T-helper 1 cell treated with Interleukin-12 subunit alpha and Interleukin-12 subunit beta and Interleukin-4 antibody, amounts not matched to agents 30 ng/mL and 1 ng/mL, for 36 hours (primary cell): ENCODE measurements at regions not wholly inside any gene's neighbourhood (a gene's known extent, or its start where the extent isn't known, plus 50 kb on each side); places are given as distances from the start of the nearest gene placed in this dataset.
"Not testable (repeated sequence)": the region's sequence is repeated elsewhere in the genome, so short reads cannot be mapped to it uniquely, and the experiment has no call there.

Source experiments
- intact Hi-C: fragments of 100-400 bp; cut with micrococcal nuclease; formaldehyde crosslinking; loops from one replicate; pipeline ENCODE4 v1.15.1; 2024

GRCh38 chr6:134791243-134791843, 158.6 kb downstream of the ALDH8A1 start:
- intact Hi-C loops = not testable (repeated sequence)

- intact Hi-C loops = no loop called here
Observed at GRCh38 chr6:134787261-134787877, 162.5 kb downstream of the ALDH8A1 start.

- intact Hi-C loops = no loop called here
Observed at GRCh38 chr6:134784336-134784735, 165.6 kb downstream of the ALDH8A1 start.

GRCh38 chr6:134778431-134778830, 171.5 kb downstream of the ALDH8A1 start:
- intact Hi-C loops = no loop called here

GRCh38 chr6:134774201-134774638, 175.7 kb downstream of the ALDH8A1 start:
- intact Hi-C loops = no loop called here

GRCh38 chr6:134772671-134773360, 177.1 kb downstream of the ALDH8A1 start:
- intact Hi-C loops = no loop called here

- intact Hi-C loops = no loop called here
Observed at GRCh38 chr6:134768931-134769330, 181.0 kb downstream of the ALDH8A1 start.

GRCh38 chr6:134766497-134766896, 183.4 kb downstream of the ALDH8A1 start:
- intact Hi-C loops = no loop called here

GRCh38 chr6:134764741-134765140, 185.2 kb downstream of the ALDH8A1 start:
- intact Hi-C loops = no loop called here

GRCh38 chr6:134763575-134763974, 186.3 kb downstream of the ALDH8A1 start:
- intact Hi-C loops = not testable (repeated sequence)

- intact Hi-C loops = no loop called here
Observed at GRCh38 chr6:134758621-134759020, 191.3 kb downstream of the ALDH8A1 start.

GRCh38 chr6:134757911-134758361, 192.0 kb downstream of the ALDH8A1 start:
- intact Hi-C loops = no loop called here

GRCh38 chr6:134756374-134757025, 193.4 kb downstream of the ALDH8A1 start:
- intact Hi-C loops = no loop called here

- intact Hi-C loops = no loop called here
Observed at GRCh38 chr6:134754013-134754690, 195.7 kb downstream of the ALDH8A1 start.

- intact Hi-C loops = no loop called here
Observed at GRCh38 chr6:134753001-134753400, 196.9 kb downstream of the ALDH8A1 start.

- intact Hi-C loops = no loop called here
Observed at GRCh38 chr6:134752445-134752844, 197.5 kb downstream of the ALDH8A1 start.

GRCh38 chr6:134750669-134751068, 199.2 kb downstream of the ALDH8A1 start:
- intact Hi-C loops = no loop called here

- intact Hi-C loops = no loop called here
Observed at GRCh38 chr6:134748484-134748883, 201.4 kb downstream of the ALDH8A1 start.

GRCh38 chr6:134747197-134747596, 202.7 kb downstream of the ALDH8A1 start:
- intact Hi-C loops = not testable (repeated sequence)

- intact Hi-C loops = no loop called here
Observed at GRCh38 chr6:134746140-134746539, 203.8 kb downstream of the ALDH8A1 start.

GRCh38 chr6:134745192-134745591, 204.7 kb downstream of the ALDH8A1 start:
- intact Hi-C loops = not testable (repeated sequence)
